Uterus (tissue), 2 donors: ENCODE measurements at regions not wholly inside any gene's neighbourhood (a gene's known extent, or its start where the extent isn't known, plus 50 kb on each side); places are given as distances from the start of the nearest gene placed in this dataset.

Source experiments
- CTCF ChIP-seq, 4 experiments: fragments of 200-600 bp in 2 of 4; fragments of 450-650 bp in 2 of 4; sonication (generic) in 2 of 4; IDR thresholded peaks; one replicate each; pipeline ENCODE4 v1.5.1; 2016 to 2019; ENCODE audit warnings: antibody characterized with exemption in 4 of 4, mild to moderate bottlenecking in 2 of 4, moderate library complexity in 1 of 4
- POLR2A ChIP-seq, 2 donors: fragments of 450-650 bp; IDR thresholded peaks; one replicate each; pipeline ENCODE4 v1.6.1; 2016; ENCODE audit warnings: antibody characterized with exemption in 2 of 2, mild to moderate bottlenecking in 1 of 2, moderate library complexity in 1 of 2

DNA sequence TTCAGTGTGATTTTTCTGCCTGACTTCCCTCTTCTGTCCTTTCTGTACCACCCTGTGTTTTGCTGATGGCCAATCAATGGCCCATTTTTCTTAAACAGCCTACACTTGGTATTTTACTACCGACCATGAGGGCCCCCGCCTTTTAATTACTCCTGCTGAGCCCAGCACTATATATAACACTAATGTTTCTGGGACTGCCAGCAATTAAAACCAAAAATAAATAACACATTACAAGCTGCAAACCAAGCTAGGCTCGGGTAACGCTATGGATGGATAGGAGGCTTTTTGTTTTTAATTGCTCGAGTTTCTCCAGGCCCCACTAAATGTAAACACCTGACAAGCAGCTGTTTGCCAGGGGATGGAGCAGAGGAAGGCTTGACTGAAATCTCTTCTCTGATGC lies 915.4 kb upstream of the AUTS2 start:
- TF ChIP-seq POLR2A (IDR thresholded peaks at IDR 0.05) = no peak
- TF ChIP-seq CTCF (IDR thresholded peaks at IDR 0.05) = no peak
